Esophagus mucosa (tissue), 1 donor: ENCODE measurements at regions not wholly inside any gene's neighbourhood (a gene's known extent, or its start where the extent isn't known, plus 50 kb on each side); places are given as distances from the start of the nearest gene placed in this dataset.
"Not testable (repeated sequence)": the region's sequence is repeated elsewhere in the genome, so short reads cannot be mapped to it uniquely, and the experiment has no call there.

Source experiments
- ATAC-seq: fragments of 200-7000 bp; cut with Tn5 transposase; one replicate; pipeline ENCODE4 v1.9.1; 2020
- donor health status: DM: yes; HTN: yes; CAD: no.

- no peak for ATAC-seq
These were observed 245.1 kb upstream of the C9orf72 start for GRCh38 chr9:27818348-27818747.

- ATAC-seq, result no peak
These were observed 255.6 kb upstream of the C9orf72 start for GRCh38 chr9:27828908-27829307.

- ATAC-seq, result no peak
These were observed 256.3 kb upstream of the C9orf72 start for GRCh38 chr9:27829621-27830020.

GRCh38 chr9:27832108-27832507, 258.8 kb upstream of the C9orf72 start:
- not testable (repeated sequence) for ATAC-seq

GRCh38 chr9:27835286-27835685, 262.0 kb upstream of the C9orf72 start:
- ATAC-seq, result no peak

GRCh38 chr9:27835746-27836145, 262.5 kb upstream of the C9orf72 start:
- ATAC-seq, result no peak

GRCh38 chr9:27836661-27837401, 263.6 kb upstream of the C9orf72 start:
- ATAC-seq, result no peak

GRCh38 chr9:27838876-27839275, 265.6 kb upstream of the C9orf72 start:
- ATAC-seq, result no peak

- not testable (repeated sequence) for ATAC-seq
These were observed 266.5 kb upstream of the C9orf72 start for GRCh38 chr9:27839767-27840166.

- ATAC-seq, result no peak
These were observed 271.5 kb upstream of the C9orf72 start for GRCh38 chr9:27844797-27845196.

- no peak for ATAC-seq
These were observed 274.1 kb upstream of the C9orf72 start for GRCh38 chr9:27847380-27847779.

- no peak for ATAC-seq
These were observed 274.5 kb upstream of the C9orf72 start for GRCh38 chr9:27847818-27848217.

GRCh38 chr9:27848315-27848714, 275.0 kb upstream of the C9orf72 start:
- no peak for ATAC-seq

- ATAC-seq, result no peak
These were observed 278.6 kb upstream of the C9orf72 start for GRCh38 chr9:27851858-27852257.

GRCh38 chr9:27853529-27853928, 280.2 kb upstream of the C9orf72 start:
- no peak for ATAC-seq

GRCh38 chr9:27856054-27856453, 282.8 kb upstream of the C9orf72 start:
- no peak for ATAC-seq

- no peak for ATAC-seq
These were observed 283.5 kb upstream of the C9orf72 start for GRCh38 chr9:27856748-27857147.

GRCh38 chr9:27861887-27862286, 288.6 kb upstream of the C9orf72 start:
- no peak for ATAC-seq

GRCh38 chr9:27864644-27865438, 291.6 kb upstream of the C9orf72 start:
- ATAC-seq, result no peak

GRCh38 chr9:27866741-27867140, 293.5 kb upstream of the C9orf72 start:
- no peak for ATAC-seq

GRCh38 chr9:27870404-27870803, 297.1 kb upstream of the C9orf72 start:
- ATAC-seq, result no peak

- no peak for ATAC-seq
These were observed 306.9 kb upstream of the C9orf72 start for GRCh38 chr9:27880156-27880555.

GRCh38 chr9:27880635-27881034, 307.4 kb upstream of the C9orf72 start:
- ATAC-seq, result no peak

- ATAC-seq, result peak; percentile 60
These were observed 315.5 kb upstream of the C9orf72 start for GRCh38 chr9:27888661-27889295.
